ENCODE measurements at regions not wholly inside any gene's neighbourhood (a gene's known extent, or its start where the extent isn't known, plus 50 kb on each side); places are given as distances from the start of the nearest gene placed in this dataset.

DNA sequence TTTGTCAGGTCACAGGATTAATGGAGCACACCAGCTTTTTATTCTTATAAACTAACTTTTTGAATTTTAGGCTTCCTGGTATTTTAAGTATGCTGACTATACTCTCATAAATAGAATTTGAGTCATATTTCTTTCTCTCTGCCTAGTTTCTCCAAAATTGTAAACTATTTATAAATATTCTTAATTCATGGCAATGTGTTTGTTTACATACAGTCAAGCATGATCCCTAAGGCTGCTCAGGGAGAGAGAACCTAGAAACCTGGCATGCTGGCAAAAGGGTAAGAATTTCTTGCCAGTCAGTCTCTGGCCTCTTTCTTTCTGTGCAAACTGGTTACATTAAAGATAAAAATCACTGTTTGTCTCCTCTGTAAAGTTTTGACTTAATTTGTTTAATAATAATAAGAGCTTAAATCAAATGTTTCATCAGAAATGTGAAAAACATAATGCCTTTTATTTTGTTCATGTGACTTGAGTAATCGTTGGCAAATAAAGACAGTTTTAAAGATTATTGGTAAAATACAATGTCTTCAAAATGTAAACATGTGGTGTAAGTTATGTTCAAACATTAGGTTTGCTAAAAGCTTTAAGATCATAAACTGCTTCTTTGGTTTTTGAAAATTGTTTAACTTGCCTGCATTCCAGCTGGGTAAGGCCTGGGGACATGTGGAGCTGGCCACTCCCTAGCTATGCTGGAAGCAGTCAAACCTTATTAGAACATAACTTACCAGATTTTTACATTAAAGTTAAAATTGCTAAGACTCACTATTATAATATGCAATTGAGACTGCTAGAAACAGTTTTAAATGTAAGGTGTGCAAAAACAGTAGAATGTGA, 1401.7 kb downstream of the NCAM2 start:
- no peak for DNase-seq (ENCODE audit: low read depth)

DNA sequence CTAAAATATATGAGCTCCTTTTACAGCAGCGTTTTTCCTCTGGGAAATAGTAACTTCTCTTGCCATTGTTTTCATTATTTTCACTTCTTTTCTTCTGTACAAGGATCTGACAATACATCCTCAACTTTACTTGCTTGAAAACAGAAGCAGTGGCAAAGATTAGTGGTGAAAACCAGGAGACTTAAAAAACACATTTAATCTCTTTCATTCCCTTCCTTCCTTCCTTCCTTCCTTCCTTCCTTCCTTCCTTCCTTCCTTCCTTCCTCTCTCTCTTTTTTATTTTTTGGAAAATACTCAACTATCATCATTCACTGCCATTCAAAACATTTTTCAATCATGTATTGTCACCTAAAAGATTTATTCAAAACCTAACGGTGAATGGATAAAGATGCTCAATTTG, 1411.4 kb downstream of the NCAM2 start:
- H3K27me3 ChIP-seq (ENCODE audit: control insufficient read depth, insufficient read depth, low read length), result no peaks in the 10 kb centered on the region
- CTCF ChIA-PET, result no interaction called here
- POLR2A ChIA-PET, result no interaction called here
- no peak overlapping the region for H3K4me3 ChIP-seq (ENCODE audit: low read depth, low read length)
- TF ChIP-seq CTCF (IDR thresholded peaks at IDR 0.05; ENCODE audit: insufficient read depth, low read depth, low read length), result no peak
- DNase-seq (ENCODE audit: low read depth), result no peak
- no peaks in the 10 kb centered on the region for H3K36me3 ChIP-seq (ENCODE audit: control insufficient read depth, insufficient read depth, low read length)

More for the DNA sequence above, 1401.7 kb downstream of the NCAM2 start:
- no peak for TF ChIP-seq CTCF (IDR thresholded peaks at IDR 0.05; ENCODE audit: insufficient read depth, low read depth, low read length)
- Histone ChIP-seq H3K4me3 (ENCODE audit: low read depth, low read length) (no peak overlapping the region), H3K36me3 (ENCODE audit: control insufficient read depth, insufficient read depth, low read length) (no peaks in the 10 kb centered on the region), H3K27me3 (ENCODE audit: control insufficient read depth, insufficient read depth, low read length) (no peaks in the 10 kb centered on the region)
- ChIA-PET CTCF (no interaction called here), POLR2A (no interaction called here)

DNA sequence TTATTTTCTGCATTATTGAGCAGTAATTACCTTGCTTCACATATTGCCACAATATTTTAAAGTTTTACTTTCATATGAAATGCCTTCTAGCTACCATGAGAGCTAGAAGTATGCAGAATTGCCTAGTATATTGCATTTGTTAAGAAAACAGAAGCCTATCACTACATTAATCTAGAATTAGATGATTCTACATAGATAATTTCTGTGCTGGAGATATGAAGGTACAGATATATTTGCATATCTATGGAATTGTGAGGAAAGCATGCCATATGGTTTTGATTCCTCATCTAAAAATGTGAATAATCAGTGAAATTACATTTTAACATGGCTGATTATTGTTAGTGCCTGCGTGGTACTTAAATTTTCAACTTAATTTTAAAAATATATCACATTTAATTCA, 1418.3 kb downstream of the NCAM2 start:
- no peak for DNase-seq (ENCODE audit: low read depth)
- no peak overlapping the region for H3K4me3 ChIP-seq (ENCODE audit: low read depth, low read length)
- POLR2A ChIA-PET, result no interaction called here
- TF ChIP-seq CTCF (IDR thresholded peaks at IDR 0.05; ENCODE audit: insufficient read depth, low read depth, low read length), result no peak
- no peaks in the 10 kb centered on the region for H3K36me3 ChIP-seq (ENCODE audit: control insufficient read depth, insufficient read depth, low read length)
- H3K27me3 ChIP-seq (ENCODE audit: control insufficient read depth, insufficient read depth, low read length), result no peaks in the 10 kb centered on the region
- CTCF ChIA-PET, result no interaction called here

- POLR2A ChIA-PET, result no interaction called here
- Histone ChIP-seq H3K27me3 (ENCODE audit: control insufficient read depth, insufficient read depth, low read length) (no peaks in the 10 kb centered on the region), H3K36me3 (ENCODE audit: control insufficient read depth, insufficient read depth, low read length) (no peaks in the 10 kb centered on the region), H3K4me3 (ENCODE audit: low read depth, low read length) (no peak overlapping the region)
- DNase-seq (ENCODE audit: low read depth), result no peak
- no peak for TF ChIP-seq CTCF (IDR thresholded peaks at IDR 0.05; ENCODE audit: insufficient read depth, low read depth, low read length)
- CTCF ChIA-PET, result no interaction called here
Measured at GRCh38 chr21:22421416-22422180, 1423.4 kb downstream of the NCAM2 start.

- ChIA-PET CTCF (no interaction called here), POLR2A (no interaction called here)
- DNase-seq (ENCODE audit: low read depth), result no peak
- TF ChIP-seq CTCF (IDR thresholded peaks at IDR 0.05; ENCODE audit: insufficient read depth, low read depth, low read length), result no peak
- Histone ChIP-seq H3K36me3 (ENCODE audit: control insufficient read depth, insufficient read depth, low read length) (no peaks in the 10 kb centered on the region), H3K27me3 (ENCODE audit: control insufficient read depth, insufficient read depth, low read length) (no peaks in the 10 kb centered on the region), H3K4me3 (ENCODE audit: low read depth, low read length) (no peak overlapping the region)
Measured at GRCh38 chr21:22438428-22439086, 1440.3 kb downstream of the NCAM2 start.
